GM18861 (cell line): ENCODE measurements at regions not wholly inside any gene's neighbourhood (a gene's known extent, or its start where the extent isn't known, plus 50 kb on each side); places are given as distances from the start of the nearest gene placed in this dataset.
"Not testable (repeated sequence)": the region's sequence is repeated elsewhere in the genome, so short reads cannot be mapped to it uniquely, and the experiment has no call there.

Experiments
- ATAC-seq: cut with Tn5 transposase; IDR thresholded peaks from one replicate; pipeline ENCODE4 v1.9.1; 2021; ENCODE audit not compliant: unreplicated experiment

DNA sequence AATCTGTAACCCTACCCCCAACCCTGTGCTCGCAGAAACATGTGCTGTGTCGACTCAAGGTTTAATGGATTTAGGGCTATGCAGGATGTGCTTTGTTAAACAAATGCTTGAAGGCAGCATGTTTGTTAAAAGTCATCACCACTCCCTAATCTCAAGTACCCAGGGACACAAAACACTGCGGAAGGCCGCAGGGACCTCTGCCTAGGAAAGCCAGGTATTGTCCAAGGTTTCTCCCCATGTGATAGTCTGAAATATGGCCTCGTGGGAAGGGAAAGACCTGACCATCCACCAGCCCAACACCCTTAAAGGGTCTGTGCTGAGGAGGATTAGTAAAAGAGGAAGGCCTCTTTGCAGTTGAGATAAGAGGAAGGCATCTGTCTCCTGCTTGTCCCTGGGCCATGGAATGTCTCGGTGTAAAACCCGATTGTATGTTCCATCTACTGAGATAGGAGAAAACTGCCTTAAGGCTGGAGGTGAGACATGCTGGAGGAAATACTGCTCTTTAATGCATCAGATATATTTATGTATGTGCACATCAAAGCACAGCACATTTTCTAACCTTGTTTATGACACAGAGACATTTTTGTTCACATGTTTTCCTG, 94.4 kb downstream of the LSM3 start:
- not testable (repeated sequence) for ATAC-seq

DNA sequence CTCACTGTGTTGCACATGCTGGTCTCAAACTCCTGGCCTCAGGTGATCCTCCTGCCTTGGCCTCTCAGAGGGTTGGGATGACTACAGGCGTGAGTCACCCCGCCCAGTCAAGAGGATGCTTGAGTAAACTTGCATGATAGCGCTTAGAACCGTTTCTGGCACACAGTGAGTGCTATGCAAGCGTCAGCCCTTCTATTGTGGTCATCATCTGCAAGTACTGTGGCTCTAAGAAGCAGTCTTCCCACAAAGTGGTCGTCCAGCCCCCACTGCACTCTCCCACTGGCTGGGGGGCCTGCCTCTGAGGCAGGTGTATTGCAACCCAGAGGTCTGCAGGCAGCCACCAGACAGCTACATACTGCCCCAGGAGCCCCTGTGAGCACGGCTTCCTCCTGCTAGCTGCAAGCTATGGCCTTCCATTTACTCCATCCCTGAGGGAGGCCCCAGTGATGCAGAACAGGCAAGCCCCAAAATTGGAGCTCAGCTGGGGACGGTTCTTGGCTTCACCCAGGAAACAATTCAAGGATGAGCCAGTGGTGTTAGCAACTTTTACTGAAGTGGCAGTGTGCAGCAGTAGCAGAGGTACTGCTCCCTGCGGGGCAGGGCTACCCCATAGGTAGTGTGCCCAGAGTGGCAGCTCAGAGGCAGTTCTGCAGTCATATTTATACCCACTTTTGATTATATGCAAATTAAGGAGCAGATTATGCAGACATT, 95.4 kb downstream of the LSM3 start:
- no peak for ATAC-seq

- ATAC-seq: no peak
Observed at GRCh38 chr3:14274612-14274936, 96.0 kb downstream of the LSM3 start.

DNA sequence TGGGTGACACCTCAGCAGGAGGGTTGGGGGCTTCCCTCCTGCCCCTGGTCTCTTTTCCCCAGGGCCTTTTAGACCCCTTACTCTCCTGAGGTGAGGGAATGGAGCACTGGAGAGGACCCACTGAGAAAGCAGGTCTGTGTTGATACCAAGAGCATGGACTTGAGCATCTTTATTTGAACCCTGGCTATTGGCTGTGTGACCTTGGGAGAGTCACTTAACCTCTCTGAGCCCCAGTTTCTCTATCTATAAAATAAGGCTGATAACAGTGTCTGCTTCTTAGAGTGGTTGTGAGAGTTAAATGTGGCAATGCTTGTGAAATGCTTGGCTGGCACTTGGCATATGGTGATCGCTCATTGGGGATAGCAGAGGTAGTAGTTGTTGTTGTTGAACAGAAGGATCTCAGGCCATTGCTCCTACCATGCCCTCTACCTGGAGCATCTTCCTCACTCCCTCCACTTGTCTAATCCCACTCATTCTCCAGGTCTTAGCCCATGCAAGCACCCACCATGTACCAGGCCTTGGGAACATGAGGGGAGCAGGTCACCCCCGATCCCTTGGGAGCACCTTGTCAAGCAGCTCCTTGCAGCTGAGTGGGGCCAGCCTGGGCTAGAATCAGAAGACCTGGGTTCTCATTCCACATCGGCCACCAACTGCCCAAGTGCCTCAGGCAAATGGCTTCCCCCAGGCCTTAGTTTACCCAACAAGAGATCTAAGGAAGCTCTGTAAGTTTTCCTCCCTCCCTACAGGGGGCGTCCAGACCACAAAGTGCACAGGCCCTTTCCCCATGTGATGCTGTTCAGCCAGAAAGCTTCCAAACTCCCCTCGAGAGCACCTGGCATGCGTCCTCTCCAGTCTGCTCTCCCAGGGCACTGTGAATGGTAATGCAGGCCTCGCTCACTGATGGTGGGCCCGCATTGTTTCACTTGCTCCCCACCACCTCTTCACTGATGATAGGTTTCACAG, 96.7 kb downstream of the LSM3 start:
- no peak for ATAC-seq

DNA sequence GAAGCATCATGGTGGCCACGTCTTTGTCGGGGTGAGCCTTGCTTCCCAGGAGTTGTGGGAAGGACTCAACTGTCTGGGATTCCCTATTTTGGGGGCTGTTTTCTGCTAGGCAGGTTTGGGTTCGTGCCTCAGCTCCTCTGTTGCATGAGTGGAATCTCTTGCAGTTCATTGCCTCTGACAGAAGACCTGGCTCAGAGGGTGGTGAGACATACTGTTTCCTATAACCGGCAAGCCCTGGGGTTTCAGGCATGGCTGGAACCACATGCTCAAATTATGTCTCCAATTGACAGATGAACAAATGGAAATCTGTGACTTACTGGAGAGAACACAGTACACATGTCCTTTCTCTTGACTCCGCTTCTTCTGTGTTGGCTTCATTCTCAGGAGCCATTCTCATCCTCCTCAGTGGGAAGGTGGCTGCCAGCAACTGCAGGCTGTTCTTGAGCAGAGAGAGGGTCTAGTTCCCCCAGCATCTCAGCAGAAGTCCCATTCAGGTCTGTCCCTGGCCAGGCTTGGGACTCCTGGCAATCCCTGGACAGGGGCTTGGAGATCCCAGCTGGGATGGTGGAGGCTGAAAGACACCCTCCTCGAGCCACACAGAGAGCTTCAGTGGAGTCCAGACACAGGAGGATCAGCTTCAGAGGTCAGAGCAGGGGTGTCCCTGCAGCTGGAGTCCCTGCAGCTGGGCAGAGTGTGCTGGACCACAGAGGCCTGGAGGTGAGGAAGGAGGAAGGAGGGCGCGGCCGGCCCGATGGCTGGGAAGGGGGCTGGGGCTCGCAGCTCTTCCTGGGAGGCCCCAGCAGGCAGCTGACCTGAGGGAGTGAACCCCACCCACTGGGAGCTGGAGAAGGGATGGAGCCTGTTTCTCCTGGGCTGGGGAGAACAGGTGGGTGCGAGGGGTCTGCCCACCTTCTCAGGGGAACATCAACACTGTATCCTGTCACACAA, 97.6 kb downstream of the LSM3 start:
- no peak for ATAC-seq

- ATAC-seq: no peak
Observed at GRCh38 chr3:14277557-14277956, 98.9 kb downstream of the LSM3 start.

GRCh38 chr3:14278265-14278798, 99.7 kb downstream of the LSM3 start:
- no peak for ATAC-seq

DNA sequence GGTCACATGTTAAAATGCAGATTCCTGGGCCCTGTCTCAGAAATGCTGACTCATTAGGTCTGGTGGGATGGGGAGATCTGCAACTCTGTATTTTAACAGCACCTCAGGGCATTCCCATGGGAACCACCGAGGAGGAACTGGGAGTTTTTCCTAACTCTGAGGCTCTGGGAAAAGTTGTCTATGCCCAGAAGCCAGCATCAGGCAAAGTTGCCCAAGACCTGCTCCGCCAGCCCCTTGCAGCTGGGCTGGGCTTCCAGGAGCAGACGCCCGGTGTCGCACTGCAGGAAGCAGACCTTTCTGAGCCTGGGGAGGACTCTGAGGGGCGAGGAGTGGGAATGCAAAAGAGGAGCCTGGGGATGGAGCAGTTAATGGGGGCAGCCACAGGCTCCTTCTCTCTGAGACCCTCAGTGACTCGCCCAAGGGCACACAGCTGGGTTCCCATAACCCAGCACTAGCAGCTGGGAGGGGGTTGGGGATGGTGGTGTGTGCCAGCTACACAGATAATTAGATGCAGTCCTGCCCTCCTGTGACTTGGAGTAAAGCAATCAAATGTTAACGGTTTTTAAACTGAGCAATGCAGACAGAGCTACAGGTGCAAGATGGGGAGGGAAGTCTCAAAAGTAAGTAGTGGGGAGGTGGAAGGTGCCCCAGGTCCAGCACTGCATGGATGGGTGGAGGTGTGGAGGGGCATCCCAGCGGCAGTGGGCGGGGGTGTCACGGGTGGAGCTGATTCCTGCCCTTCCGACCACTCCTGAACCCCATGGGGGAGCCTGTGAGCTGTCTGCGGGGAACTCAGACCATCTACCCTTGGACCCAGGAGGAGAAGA, 100.4 kb downstream of the LSM3 start:
- no peak for ATAC-seq

DNA sequence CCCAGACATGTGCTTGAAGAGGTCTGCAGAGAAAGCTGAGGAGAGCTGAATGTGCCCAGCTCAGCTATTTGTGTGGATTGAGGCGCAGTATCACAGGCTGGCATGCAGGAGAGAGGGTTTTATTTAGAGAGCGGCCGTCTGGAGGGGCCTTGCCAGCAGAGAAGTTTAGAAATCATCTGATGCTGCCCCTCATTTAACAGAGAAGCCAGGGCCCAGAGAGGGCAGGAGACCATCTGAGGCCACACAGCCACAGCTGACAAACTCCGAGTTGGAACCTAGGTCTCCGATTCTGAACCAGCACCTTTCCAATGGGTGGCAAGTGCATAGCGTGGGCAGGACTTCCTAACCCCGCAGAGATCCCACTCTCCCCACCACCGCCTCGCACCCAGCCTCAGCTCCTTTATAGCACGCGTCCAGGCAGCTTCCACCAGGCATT, 101.0 kb downstream of the LSM3 start:
- ATAC-seq: no peak

GRCh38 chr3:14280326-14280725, 101.7 kb downstream of the LSM3 start:
- no peak for ATAC-seq

DNA sequence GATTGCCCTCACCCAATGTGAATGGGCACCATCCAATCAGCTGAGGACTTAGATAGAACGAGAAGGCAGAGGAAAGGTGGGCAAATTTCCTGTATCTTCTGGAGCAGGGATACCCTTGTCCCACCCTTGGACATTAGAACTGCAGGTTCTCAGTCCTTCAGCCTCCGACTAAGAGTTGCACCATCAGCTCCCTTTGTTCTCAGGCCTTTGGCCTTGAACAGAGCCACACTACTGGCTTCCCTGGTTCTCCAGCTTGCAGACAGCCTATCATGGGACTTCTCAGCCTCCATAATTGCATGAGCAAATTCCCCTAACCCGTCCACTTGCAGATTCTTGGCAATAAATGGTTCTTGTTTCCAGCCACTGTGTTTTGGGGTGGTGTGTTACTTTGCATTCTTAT, 102.4 kb downstream of the LSM3 start:
- ATAC-seq: no peak

GRCh38 chr3:14282001-14282705, 103.5 kb downstream of the LSM3 start:
- ATAC-seq: no peak

GRCh38 chr3:14282706-14283075, 104.1 kb downstream of the LSM3 start:
- no peak for ATAC-seq

DNA sequence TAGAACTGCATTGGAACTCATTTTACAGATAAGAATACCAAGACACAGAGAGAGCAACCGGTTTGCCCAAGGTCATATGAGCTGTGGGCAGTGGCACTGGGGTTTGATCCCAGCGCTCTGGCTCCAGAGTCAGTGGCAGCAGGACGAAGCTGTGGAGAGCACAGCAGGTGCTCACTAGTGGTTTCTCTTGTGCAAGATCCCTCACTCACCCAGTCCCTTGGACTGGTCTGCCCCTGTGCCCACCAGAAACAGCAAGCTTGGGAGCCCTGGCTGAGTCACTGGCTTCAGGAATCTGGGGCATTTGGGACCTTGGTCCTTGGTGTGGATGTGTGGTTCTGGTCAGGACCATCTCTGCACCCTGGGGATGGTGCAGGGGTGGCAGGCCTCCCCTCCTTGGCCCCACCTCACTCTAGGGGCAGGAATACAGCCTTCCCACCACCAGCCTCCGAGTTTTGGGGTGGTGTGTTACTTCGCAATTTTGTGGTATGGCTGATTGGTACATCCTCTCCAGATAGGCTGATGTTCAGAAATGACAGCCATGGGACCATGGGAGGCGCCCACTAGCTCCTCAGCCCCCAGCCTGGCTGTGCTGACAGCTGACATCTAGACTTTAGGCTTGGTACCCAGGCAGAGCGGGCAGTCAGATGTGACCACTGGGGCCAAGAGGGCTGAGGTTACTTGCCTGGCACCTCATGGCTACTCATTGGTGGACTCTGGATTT, 104.6 kb downstream of the LSM3 start:
- no peak for ATAC-seq

DNA sequence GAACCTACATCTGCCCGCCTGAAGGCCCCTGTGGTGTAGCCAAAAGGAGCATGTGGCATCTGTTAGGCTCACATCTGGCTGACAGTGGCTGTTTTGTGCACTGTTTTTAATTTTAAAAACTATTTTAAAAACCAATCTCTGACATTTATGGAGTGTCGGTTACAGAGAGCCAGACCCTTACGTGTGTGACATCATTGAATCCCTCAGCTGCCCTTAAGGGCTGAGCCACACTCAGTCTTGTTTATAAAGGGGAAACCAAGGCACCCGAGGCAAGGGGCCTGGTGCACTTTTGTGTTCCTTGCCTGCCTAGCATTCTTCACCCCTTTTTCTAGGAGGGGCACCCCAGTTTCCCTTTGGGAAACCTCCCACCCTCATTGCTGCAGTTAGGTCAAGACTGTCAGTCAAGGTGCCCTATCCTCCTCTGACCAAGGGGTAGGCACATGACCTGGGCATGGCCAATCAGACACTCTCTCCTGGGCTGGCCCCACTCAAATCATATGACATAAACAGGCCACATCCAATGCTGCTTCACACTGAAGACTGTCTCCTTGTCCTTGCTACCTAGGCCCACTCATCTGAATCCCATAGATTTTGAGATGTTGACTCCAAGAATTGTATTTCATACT, 105.3 kb downstream of the LSM3 start:
- ATAC-seq: no peak

GRCh38 chr3:14284694-14285547, 106.3 kb downstream of the LSM3 start:
- ATAC-seq: no peak

DNA sequence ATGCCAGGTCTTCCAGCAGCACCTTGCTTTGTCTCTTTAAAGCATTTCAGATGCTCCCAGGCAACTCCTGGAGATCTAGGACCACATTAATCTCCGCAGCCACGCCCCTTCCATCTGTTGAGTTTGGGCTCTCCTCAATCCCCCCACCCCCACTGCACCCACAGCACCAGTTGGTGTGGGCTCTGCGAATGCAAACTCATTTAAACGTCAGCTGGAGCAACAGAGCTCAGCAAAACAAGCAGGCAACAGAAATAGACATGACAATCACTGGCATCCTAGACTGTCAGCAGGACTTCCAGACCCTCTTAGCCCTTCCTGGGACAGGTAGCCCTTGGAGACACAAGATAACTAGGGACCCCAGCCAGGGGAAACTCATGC, 106.9 kb downstream of the LSM3 start:
- ATAC-seq: no peak
